WTC11 (cell line): ENCODE measurements at regions not wholly inside any gene's neighbourhood (a gene's known extent, or its start where the extent isn't known, plus 50 kb on each side); places are given as distances from the start of the nearest gene placed in this dataset.

Source experiments
- ATAC-seq: fragments of 200-7000 bp; cut with Tn5 transposase; 2 replicates; pipeline ENCODE4 v1.10.0; 2021; ENCODE audit warnings: mild to moderate bottlenecking, moderate library complexity
- CTCF ChIA-PET: fragments of 300-600 bp; sonication (Branson Sonifier 250); formaldehyde crosslinking; loops from one replicate; lab custom pipeline; 2021; ENCODE audit warnings: antibody characterized with exemption; lab: Charles Lee
- POLR2A ChIA-PET: fragments of 350-600 bp; sonication (Branson Sonifier 250); formaldehyde crosslinking; loops from one replicate; lab custom pipeline; 2021; ENCODE audit warnings: antibody characterized with exemption; lab: Charles Lee
- DNase-seq: peaks from one replicate; pipeline ENCODE4 v3.0.0; 2021; ENCODE audit warnings: low spot score
- H3K27ac Mint-ChIP-seq: 2 replicates; pipeline ENCODE4 v1.8.0; 2021; ENCODE audit warnings: mixed read lengths
- H3K27me3 Mint-ChIP-seq: 2 replicates; pipeline ENCODE4 v1.8.0; 2021; ENCODE audit warnings: low read depth, mild to moderate bottlenecking, moderate library complexity, mixed read lengths
- H3K36me3 Mint-ChIP-seq: 2 replicates; pipeline ENCODE4 v1.8.0; 2021; ENCODE audit warnings: mixed read lengths
- H3K4me1 Mint-ChIP-seq: 2 replicates; pipeline ENCODE4 v1.8.0; 2022; ENCODE audit warnings: mixed read lengths
- H3K4me3 Mint-ChIP-seq: 2 replicates; pipeline ENCODE4 v1.8.0; 2021; ENCODE audit warnings: mild to moderate bottlenecking, moderate library complexity, mixed read lengths
- H3K9me3 Mint-ChIP-seq: 2 replicates; pipeline ENCODE4 v1.8.0; 2021; ENCODE audit warnings: mixed read lengths
- ATF3 ChIP-seq: sonication (generic); formaldehyde crosslinking; conservative IDR thresholded peaks from 2 replicates; pipeline ENCODE4 v1.8.1; 2022; ENCODE audit warnings: mild to moderate bottlenecking, missing genetic modification reagents
- CBFB ChIP-seq: sonication (generic); formaldehyde crosslinking; IDR thresholded peaks from 2 replicates; pipeline ENCODE4 v1.8.1; 2022; ENCODE audit warnings: mild to moderate bottlenecking, low read depth, missing genetic modification reagents
- IRF2 ChIP-seq: sonication (generic); formaldehyde crosslinking; IDR thresholded peaks from 2 replicates; pipeline ENCODE4 v1.8.0; 2022; ENCODE audit warnings: low read depth, missing genetic modification reagents, borderline replicate concordance
- JUN ChIP-seq: sonication (generic); formaldehyde crosslinking; IDR thresholded peaks from 2 replicates; pipeline ENCODE4 v1.8.0; 2023; ENCODE audit warnings: mild to moderate bottlenecking, missing genetic modification reagents
- KAT7 ChIP-seq: sonication (generic); formaldehyde crosslinking; IDR thresholded peaks from 2 replicates; pipeline ENCODE4 v1.8.1; 2023; ENCODE audit warnings: missing genetic modification reagents, mild to moderate bottlenecking, borderline replicate concordance
- MYBL2 ChIP-seq: sonication (generic); formaldehyde crosslinking; IDR thresholded peaks from 2 replicates; pipeline ENCODE4 v1.8.1; 2023; ENCODE audit warnings: mild to moderate bottlenecking, moderate library complexity, missing genetic modification reagents
- NFE2L1 ChIP-seq: sonication (generic); formaldehyde crosslinking; IDR thresholded peaks from 2 replicates; pipeline ENCODE4 v1.8.1; 2023; ENCODE audit warnings: missing genetic modification reagents
- PRRX2 ChIP-seq: fragments of 250-450 bp; sonication (Bioruptor Pico); IDR thresholded peaks from 2 replicates; pipeline ENCODE4 v1.8.0; 2021; ENCODE audit warnings: mild to moderate bottlenecking
- TEAD4 ChIP-seq: sonication (generic); formaldehyde crosslinking; IDR thresholded peaks from 2 replicates; pipeline ENCODE4 v1.8.0; 2022; ENCODE audit warnings: mild to moderate bottlenecking, missing genetic modification reagents
- ZNF232 ChIP-seq: sonication (generic); formaldehyde crosslinking; IDR thresholded peaks from 2 replicates; pipeline ENCODE4 v1.8.0; 2022; ENCODE audit warnings: mild to moderate bottlenecking, missing genetic modification reagents
- ZNF263 ChIP-seq: sonication (generic); formaldehyde crosslinking; IDR thresholded peaks from 2 replicates; pipeline ENCODE4 v1.8.1; 2022; ENCODE audit warnings: low read depth, mild to moderate bottlenecking, moderate library complexity, missing genetic modification reagents
- TF ChIP-seq, protein P1 (sequence below): fragments of 250-450 bp; sonication (Bioruptor Pico); IDR thresholded peaks from 2 replicates; pipeline ENCODE4 v1.9.0; 2021; ENCODE audit warnings: mild to moderate bottlenecking, borderline replicate concordance
- TF ChIP-seq, protein P2 (sequence below): sonication (generic); formaldehyde crosslinking; IDR thresholded peaks from 2 replicates; pipeline ENCODE4 v1.8.0; 2023; ENCODE audit warnings: missing genetic modification reagents, mild to moderate bottlenecking, borderline replicate concordance
- TF ChIP-seq, protein P3 (sequence below): sonication (generic); formaldehyde crosslinking; IDR thresholded peaks from 2 replicates; pipeline ENCODE4 v1.8.0; 2022; ENCODE audit warnings: mild to moderate bottlenecking, missing genetic modification reagents
- TF ChIP-seq, protein P4 (sequence below): sonication (generic); formaldehyde crosslinking; IDR thresholded peaks from 2 replicates; pipeline ENCODE4 v1.8.0; 2022; ENCODE audit warnings: missing genetic modification reagents

DNA sequence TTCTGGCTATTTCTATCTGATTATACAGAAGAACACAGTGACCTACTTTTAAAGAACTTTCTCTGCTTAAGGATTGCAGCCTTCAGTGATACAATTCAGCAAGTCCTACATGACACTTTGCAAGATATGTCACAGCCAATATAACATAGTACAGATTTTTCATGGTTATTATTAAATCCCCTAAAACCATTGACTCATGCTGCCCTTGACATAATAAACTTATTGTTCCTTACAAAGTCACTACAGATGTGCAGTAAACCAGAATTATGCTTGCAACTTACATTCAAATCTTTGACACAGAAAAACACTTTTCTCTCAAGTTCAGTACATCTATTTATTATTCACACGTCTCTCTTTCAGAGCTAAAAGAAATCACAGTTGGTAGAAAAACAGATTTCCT, 1136.3 kb upstream of the ACO1 start:
- ATAC-seq, result no peak
- H3K9me3 Mint-ChIP-seq, result peaks cover 11% of the 10 kb centered on the region
- no peaks in the 10 kb centered on the region for H3K4me1 Mint-ChIP-seq
- no peaks in the 10 kb centered on the region for H3K36me3 Mint-ChIP-seq
- POLR2A ChIA-PET, result no interaction called here
- TF ChIP-seq MYBL2, result no peak
- no peak for TF ChIP-seq ZNF263 (CRISPR knock-in tag)
- no peak for TF ChIP-seq ATF3 (CRISPR knock-in tag)
- no peak for TF ChIP-seq KAT7 (CRISPR knock-in tag)
- TF ChIP-seq, protein P1, sequence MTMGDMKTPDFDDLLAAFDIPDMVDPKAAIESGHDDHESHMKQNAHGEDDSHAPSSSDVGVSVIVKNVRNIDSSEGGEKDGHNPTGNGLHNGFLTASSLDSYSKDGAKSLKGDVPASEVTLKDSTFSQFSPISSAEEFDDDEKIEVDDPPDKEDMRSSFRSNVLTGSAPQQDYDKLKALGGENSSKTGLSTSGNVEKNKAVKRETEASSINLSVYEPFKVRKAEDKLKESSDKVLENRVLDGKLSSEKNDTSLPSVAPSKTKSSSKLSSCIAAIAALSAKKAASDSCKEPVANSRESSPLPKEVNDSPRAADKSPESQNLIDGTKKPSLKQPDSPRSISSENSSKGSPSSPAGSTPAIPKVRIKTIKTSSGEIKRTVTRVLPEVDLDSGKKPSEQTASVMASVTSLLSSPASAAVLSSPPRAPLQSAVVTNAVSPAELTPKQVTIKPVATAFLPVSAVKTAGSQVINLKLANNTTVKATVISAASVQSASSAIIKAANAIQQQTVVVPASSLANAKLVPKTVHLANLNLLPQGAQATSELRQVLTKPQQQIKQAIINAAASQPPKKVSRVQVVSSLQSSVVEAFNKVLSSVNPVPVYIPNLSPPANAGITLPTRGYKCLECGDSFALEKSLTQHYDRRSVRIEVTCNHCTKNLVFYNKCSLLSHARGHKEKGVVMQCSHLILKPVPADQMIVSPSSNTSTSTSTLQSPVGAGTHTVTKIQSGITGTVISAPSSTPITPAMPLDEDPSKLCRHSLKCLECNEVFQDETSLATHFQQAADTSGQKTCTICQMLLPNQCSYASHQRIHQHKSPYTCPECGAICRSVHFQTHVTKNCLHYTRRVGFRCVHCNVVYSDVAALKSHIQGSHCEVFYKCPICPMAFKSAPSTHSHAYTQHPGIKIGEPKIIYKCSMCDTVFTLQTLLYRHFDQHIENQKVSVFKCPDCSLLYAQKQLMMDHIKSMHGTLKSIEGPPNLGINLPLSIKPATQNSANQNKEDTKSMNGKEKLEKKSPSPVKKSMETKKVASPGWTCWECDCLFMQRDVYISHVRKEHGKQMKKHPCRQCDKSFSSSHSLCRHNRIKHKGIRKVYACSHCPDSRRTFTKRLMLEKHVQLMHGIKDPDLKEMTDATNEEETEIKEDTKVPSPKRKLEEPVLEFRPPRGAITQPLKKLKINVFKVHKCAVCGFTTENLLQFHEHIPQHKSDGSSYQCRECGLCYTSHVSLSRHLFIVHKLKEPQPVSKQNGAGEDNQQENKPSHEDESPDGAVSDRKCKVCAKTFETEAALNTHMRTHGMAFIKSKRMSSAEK, result no peak
- TF ChIP-seq, protein P2, sequence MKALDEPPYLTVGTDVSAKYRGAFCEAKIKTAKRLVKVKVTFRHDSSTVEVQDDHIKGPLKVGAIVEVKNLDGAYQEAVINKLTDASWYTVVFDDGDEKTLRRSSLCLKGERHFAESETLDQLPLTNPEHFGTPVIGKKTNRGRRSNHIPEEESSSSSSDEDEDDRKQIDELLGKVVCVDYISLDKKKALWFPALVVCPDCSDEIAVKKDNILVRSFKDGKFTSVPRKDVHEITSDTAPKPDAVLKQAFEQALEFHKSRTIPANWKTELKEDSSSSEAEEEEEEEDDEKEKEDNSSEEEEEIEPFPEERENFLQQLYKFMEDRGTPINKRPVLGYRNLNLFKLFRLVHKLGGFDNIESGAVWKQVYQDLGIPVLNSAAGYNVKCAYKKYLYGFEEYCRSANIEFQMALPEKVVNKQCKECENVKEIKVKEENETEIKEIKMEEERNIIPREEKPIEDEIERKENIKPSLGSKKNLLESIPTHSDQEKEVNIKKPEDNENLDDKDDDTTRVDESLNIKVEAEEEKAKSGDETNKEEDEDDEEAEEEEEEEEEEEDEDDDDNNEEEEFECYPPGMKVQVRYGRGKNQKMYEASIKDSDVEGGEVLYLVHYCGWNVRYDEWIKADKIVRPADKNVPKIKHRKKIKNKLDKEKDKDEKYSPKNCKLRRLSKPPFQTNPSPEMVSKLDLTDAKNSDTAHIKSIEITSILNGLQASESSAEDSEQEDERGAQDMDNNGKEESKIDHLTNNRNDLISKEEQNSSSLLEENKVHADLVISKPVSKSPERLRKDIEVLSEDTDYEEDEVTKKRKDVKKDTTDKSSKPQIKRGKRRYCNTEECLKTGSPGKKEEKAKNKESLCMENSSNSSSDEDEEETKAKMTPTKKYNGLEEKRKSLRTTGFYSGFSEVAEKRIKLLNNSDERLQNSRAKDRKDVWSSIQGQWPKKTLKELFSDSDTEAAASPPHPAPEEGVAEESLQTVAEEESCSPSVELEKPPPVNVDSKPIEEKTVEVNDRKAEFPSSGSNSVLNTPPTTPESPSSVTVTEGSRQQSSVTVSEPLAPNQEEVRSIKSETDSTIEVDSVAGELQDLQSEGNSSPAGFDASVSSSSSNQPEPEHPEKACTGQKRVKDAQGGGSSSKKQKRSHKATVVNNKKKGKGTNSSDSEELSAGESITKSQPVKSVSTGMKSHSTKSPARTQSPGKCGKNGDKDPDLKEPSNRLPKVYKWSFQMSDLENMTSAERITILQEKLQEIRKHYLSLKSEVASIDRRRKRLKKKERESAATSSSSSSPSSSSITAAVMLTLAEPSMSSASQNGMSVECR (CRISPR knock-in tag), result no peak
- no peak for TF ChIP-seq NFE2L1 (CRISPR knock-in tag)
- TF ChIP-seq IRF2 (CRISPR knock-in tag), result no peak
- TF ChIP-seq, protein P3, sequence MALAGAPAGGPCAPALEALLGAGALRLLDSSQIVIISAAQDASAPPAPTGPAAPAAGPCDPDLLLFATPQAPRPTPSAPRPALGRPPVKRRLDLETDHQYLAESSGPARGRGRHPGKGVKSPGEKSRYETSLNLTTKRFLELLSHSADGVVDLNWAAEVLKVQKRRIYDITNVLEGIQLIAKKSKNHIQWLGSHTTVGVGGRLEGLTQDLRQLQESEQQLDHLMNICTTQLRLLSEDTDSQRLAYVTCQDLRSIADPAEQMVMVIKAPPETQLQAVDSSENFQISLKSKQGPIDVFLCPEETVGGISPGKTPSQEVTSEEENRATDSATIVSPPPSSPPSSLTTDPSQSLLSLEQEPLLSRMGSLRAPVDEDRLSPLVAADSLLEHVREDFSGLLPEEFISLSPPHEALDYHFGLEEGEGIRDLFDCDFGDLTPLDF, result no peak
- TF ChIP-seq PRRX2, result no peak
- TF ChIP-seq CBFB (CRISPR knock-in tag), result no peak
- TF ChIP-seq TEAD4 (CRISPR knock-in tag), result no peak
- TF ChIP-seq JUN (CRISPR knock-in tag), result no peak
- TF ChIP-seq, protein P4, sequence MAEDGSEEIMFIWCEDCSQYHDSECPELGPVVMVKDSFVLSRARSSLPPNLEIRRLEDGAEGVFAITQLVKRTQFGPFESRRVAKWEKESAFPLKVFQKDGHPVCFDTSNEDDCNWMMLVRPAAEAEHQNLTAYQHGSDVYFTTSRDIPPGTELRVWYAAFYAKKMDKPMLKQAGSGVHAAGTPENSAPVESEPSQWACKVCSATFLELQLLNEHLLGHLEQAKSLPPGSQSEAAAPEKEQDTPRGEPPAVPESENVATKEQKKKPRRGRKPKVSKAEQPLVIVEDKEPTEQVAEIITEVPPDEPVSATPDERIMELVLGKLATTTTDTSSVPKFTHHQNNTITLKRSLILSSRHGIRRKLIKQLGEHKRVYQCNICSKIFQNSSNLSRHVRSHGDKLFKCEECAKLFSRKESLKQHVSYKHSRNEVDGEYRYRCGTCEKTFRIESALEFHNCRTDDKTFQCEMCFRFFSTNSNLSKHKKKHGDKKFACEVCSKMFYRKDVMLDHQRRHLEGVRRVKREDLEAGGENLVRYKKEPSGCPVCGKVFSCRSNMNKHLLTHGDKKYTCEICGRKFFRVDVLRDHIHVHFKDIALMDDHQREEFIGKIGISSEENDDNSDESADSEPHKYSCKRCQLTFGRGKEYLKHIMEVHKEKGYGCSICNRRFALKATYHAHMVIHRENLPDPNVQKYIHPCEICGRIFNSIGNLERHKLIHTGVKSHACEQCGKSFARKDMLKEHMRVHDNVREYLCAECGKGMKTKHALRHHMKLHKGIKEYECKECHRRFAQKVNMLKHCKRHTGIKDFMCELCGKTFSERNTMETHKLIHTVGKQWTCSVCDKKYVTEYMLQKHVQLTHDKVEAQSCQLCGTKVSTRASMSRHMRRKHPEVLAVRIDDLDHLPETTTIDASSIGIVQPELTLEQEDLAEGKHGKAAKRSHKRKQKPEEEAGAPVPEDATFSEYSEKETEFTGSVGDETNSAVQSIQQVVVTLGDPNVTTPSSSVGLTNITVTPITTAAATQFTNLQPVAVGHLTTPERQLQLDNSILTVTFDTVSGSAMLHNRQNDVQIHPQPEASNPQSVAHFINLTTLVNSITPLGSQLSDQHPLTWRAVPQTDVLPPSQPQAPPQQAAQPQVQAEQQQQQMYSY (CRISPR knock-in tag), result no peak
- TF ChIP-seq ZNF232 (CRISPR knock-in tag), result no peak
- TF ChIP-seq, all 79 proteins: peak for 0
- Mint-ChIP-seq H3K27me3 (no peaks in the 10 kb centered on the region), H3K4me3 (no peak overlapping the region), H3K27ac (no peak overlapping the region)
- CTCF ChIA-PET, result no interaction called here
- no peak for DNase-seq
